ENCODE measurements at regions not wholly inside any gene's neighbourhood (a gene's known extent, or its start where the extent isn't known, plus 50 kb on each side); places are given as distances from the start of the nearest gene placed in this dataset.

- no peaks in the 10 kb centered on the region for H3K4me1 ChIP-seq (ENCODE audit: control insufficient read depth, insufficient read depth, low read length)
- H3K9me3 ChIP-seq (ENCODE audit: control insufficient read depth, low read length), result no peaks in the 10 kb centered on the region
- H3K36me3 ChIP-seq (ENCODE audit: control insufficient read depth, insufficient read depth, low read length, severe bottlenecking), result no peaks in the 10 kb centered on the region
- no peak overlapping the region for H3K4me3 ChIP-seq (ENCODE audit: low read length)
- H3K27me3 ChIP-seq (replicated peaks; ENCODE audit: control insufficient read depth, insufficient read depth, low read length), result peaks cover 63% of the 10 kb centered on the region
- no peak for DNase-seq (ENCODE audit: low read depth)
- no peak overlapping the region for H3K9ac ChIP-seq (ENCODE audit: low read length)
These were observed 124.7 kb upstream of the GATA6 start for GRCh38 chr18:22044474-22045220.

GRCh38 chr18:22045221-22045918, 124.0 kb upstream of the GATA6 start:
- H3K4me3 ChIP-seq (ENCODE audit: low read length), result no peak overlapping the region

DNA sequence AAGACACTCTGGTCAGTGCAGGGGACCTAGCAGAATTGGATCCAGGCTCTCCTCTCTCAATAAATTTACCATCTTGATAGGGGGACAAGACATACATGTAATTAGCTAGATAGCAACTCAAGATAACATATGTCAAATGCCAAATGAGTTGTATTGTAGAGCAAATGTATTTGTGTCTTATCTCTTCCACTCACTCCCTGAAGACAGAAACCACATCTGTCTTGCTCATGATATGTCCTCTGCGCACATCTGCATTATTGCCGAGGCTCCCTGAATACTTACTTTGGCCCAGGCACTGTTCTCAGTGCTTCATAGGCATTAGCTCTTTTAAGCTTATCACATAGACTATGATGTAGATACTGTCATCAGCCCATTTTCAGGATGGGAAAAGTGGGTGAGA, 122.9 kb upstream of the GATA6 start:
- Histone ChIP-seq H3K36me3 (ENCODE audit: control insufficient read depth, insufficient read depth, low read length, severe bottlenecking) (no peaks in the 10 kb centered on the region), H3K9me3 (ENCODE audit: control insufficient read depth, low read length) (no peaks in the 10 kb centered on the region), H3K9ac (ENCODE audit: low read length) (no peak overlapping the region), H3K4me3 (ENCODE audit: low read length) (no peak overlapping the region), H3K4me1 (ENCODE audit: control insufficient read depth, insufficient read depth, low read length) (no peaks in the 10 kb centered on the region), H3K27me3 (replicated peaks; ENCODE audit: control insufficient read depth, insufficient read depth, low read length) (peaks cover 53% of the 10 kb centered on the region)
- DNase-seq (ENCODE audit: low read depth), result no peak

More at GRCh38 chr18:22045221-22045918, 124.0 kb upstream of the GATA6 start:
- DNase-seq (ENCODE audit: low read depth), result no peak
- no peaks in the 10 kb centered on the region for H3K9me3 ChIP-seq (ENCODE audit: control insufficient read depth, low read length)
- H3K9ac ChIP-seq (ENCODE audit: low read length), result no peak overlapping the region
- no peaks in the 10 kb centered on the region for H3K36me3 ChIP-seq (ENCODE audit: control insufficient read depth, insufficient read depth, low read length, severe bottlenecking)
- no peaks in the 10 kb centered on the region for H3K4me1 ChIP-seq (ENCODE audit: control insufficient read depth, insufficient read depth, low read length)
- H3K27me3 ChIP-seq (replicated peaks; ENCODE audit: control insufficient read depth, insufficient read depth, low read length), result peaks cover 60% of the 10 kb centered on the region

GRCh38 chr18:22047485-22047884, 121.9 kb upstream of the GATA6 start:
- H3K4me3 ChIP-seq (ENCODE audit: low read length), result no peak overlapping the region
- H3K4me1 ChIP-seq (ENCODE audit: control insufficient read depth, insufficient read depth, low read length), result no peaks in the 10 kb centered on the region
- H3K9ac ChIP-seq (ENCODE audit: low read length), result no peak overlapping the region
- DNase-seq (ENCODE audit: low read depth), result no peak
- H3K27me3 ChIP-seq (replicated peaks; ENCODE audit: control insufficient read depth, insufficient read depth, low read length), result peaks cover 48% of the 10 kb centered on the region
- no peaks in the 10 kb centered on the region for H3K9me3 ChIP-seq (ENCODE audit: control insufficient read depth, low read length)
- no peaks in the 10 kb centered on the region for H3K36me3 ChIP-seq (ENCODE audit: control insufficient read depth, insufficient read depth, low read length, severe bottlenecking)

DNA sequence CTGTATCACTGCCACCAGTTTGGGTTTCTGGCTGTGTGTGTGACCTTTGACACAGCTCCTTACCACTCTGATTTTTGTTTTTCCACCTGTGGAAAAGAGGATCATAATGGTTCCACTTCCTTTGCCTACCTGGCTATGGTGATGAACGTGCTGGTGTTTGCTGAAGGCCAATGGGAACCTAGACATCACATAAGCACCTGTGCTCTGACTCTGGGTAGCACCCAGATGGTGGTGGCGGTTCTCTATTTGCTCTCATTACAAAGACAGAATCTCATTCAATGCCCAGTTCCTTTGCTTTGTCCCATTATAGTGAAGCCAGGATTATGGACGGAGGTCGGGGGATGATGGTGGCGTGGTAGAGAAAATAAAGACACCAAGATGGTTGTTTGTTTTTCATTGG, 121.2 kb upstream of the GATA6 start:
- H3K4me1 ChIP-seq (ENCODE audit: control insufficient read depth, insufficient read depth, low read length), result no peaks in the 10 kb centered on the region
- H3K9ac ChIP-seq (ENCODE audit: low read length), result no peak overlapping the region
- no peaks in the 10 kb centered on the region for H3K36me3 ChIP-seq (ENCODE audit: control insufficient read depth, insufficient read depth, low read length, severe bottlenecking)
- no peaks in the 10 kb centered on the region for H3K9me3 ChIP-seq (ENCODE audit: control insufficient read depth, low read length)
- no peak for DNase-seq (ENCODE audit: low read depth)
- no peak overlapping the region for H3K4me3 ChIP-seq (ENCODE audit: low read length)
- H3K27me3 ChIP-seq (replicated peaks; ENCODE audit: control insufficient read depth, insufficient read depth, low read length), result peaks cover 48% of the 10 kb centered on the region

GRCh38 chr18:22048932-22049615, 120.3 kb upstream of the GATA6 start:
- no peaks in the 10 kb centered on the region for H3K36me3 ChIP-seq (ENCODE audit: control insufficient read depth, insufficient read depth, low read length, severe bottlenecking)
- no peaks in the 10 kb centered on the region for H3K4me1 ChIP-seq (ENCODE audit: control insufficient read depth, insufficient read depth, low read length)
- peaks cover 5% of the 10 kb centered on the region for H3K9me3 ChIP-seq (ENCODE audit: control insufficient read depth, low read length)
- H3K4me3 ChIP-seq (ENCODE audit: low read length), result no peak overlapping the region
- no peak overlapping the region for H3K9ac ChIP-seq (ENCODE audit: low read length)
- DNase-seq (ENCODE audit: low read depth), result no peak
- peaks cover 43% of the 10 kb centered on the region for H3K27me3 ChIP-seq (replicated peaks; ENCODE audit: control insufficient read depth, insufficient read depth, low read length)

GRCh38 chr18:22052405-22053105, 116.8 kb upstream of the GATA6 start:
- H3K27me3 ChIP-seq (replicated peaks; ENCODE audit: control insufficient read depth, insufficient read depth, low read length), result peaks cover 19% of the 10 kb centered on the region
- H3K36me3 ChIP-seq (ENCODE audit: control insufficient read depth, insufficient read depth, low read length, severe bottlenecking), result no peaks in the 10 kb centered on the region
- H3K4me3 ChIP-seq (ENCODE audit: low read length), result no peak overlapping the region
- peaks cover 17% of the 10 kb centered on the region for H3K9me3 ChIP-seq (ENCODE audit: control insufficient read depth, low read length)
- no peak overlapping the region for H3K9ac ChIP-seq (ENCODE audit: low read length)
- no peak for DNase-seq (ENCODE audit: low read depth)
- no peaks in the 10 kb centered on the region for H3K4me1 ChIP-seq (ENCODE audit: control insufficient read depth, insufficient read depth, low read length)

- Histone ChIP-seq H3K27me3 (replicated peaks; ENCODE audit: control insufficient read depth, insufficient read depth, low read length) (peaks cover 6% of the 10 kb centered on the region), H3K4me1 (ENCODE audit: control insufficient read depth, insufficient read depth, low read length) (no peaks in the 10 kb centered on the region), H3K9ac (ENCODE audit: low read length) (no peak overlapping the region), H3K36me3 (ENCODE audit: control insufficient read depth, insufficient read depth, low read length, severe bottlenecking) (no peaks in the 10 kb centered on the region), H3K9me3 (ENCODE audit: control insufficient read depth, low read length) (peaks cover 17% of the 10 kb centered on the region), H3K4me3 (ENCODE audit: low read length) (no peak overlapping the region)
- no peak for DNase-seq (ENCODE audit: low read depth)
These were observed 113.7 kb upstream of the GATA6 start for GRCh38 chr18:22055466-22056238.

DNA sequence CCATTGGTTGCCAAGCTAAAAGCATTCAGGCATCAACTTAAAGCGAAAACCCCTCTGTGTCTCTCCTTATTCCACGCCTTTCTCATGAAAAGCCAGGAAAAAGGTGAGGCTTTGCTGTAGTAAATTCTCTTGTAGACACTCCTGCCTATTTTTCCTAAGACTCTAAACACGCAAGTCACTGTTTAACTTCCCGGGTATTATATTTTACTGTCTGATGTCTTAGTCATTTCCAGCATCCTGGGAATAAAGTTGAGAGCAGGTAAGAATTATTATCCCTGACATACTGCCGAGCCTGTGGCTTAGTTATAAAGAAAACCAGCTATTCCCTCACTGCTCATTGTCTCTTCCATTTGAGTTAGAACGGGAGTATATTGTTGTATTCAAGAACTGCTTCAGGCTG, 112.4 kb upstream of the GATA6 start:
- Histone ChIP-seq H3K4me3 (ENCODE audit: low read length) (no peak overlapping the region), H3K9me3 (ENCODE audit: control insufficient read depth, low read length) (peaks cover 17% of the 10 kb centered on the region), H3K36me3 (ENCODE audit: control insufficient read depth, insufficient read depth, low read length, severe bottlenecking) (no peaks in the 10 kb centered on the region), H3K27me3 (replicated peaks; ENCODE audit: control insufficient read depth, insufficient read depth, low read length) (peaks cover 6% of the 10 kb centered on the region), H3K4me1 (ENCODE audit: control insufficient read depth, insufficient read depth, low read length) (no peaks in the 10 kb centered on the region), H3K9ac (ENCODE audit: low read length) (no peak overlapping the region)
- no peak for DNase-seq (ENCODE audit: low read depth)

DNA sequence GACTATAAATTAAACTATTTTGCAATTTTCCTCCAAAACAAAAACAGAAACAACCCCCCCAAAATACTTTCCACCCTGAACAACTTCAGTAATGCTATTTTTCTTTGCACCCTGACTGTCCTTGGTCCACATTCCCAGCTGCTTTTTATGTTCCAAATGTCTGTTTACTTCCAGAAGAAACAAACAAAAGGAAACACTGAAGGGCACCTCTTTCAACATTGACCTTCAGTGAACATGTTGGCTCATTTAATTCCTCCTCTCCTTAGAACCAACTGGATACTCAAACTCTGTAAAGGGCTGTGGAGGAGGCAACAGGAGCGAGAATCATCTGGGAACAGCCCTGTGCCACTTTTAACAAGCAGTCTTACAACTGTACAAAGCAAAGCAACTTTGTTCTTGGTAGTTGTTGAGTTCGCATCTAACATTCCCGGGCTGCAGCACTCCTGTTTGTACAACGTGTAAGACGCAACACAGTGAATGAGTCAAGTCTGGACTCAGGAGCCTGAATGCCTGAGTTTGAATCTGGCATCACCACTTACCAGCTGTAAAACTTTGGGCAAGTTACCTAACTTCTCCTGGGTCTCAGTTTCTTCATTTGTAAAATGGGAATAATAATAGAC, 111.4 kb upstream of the GATA6 start:
- DNase-seq (ENCODE audit: low read depth), result no peak
- Histone ChIP-seq H3K36me3 (ENCODE audit: control insufficient read depth, insufficient read depth, low read length, severe bottlenecking) (no peaks in the 10 kb centered on the region), H3K9me3 (ENCODE audit: control insufficient read depth, low read length) (peaks cover 17% of the 10 kb centered on the region), H3K27me3 (replicated peaks; ENCODE audit: control insufficient read depth, insufficient read depth, low read length) (peaks cover 6% of the 10 kb centered on the region), H3K9ac (ENCODE audit: low read length) (no peak overlapping the region), H3K4me3 (ENCODE audit: low read length) (no peak overlapping the region), H3K4me1 (ENCODE audit: control insufficient read depth, insufficient read depth, low read length) (no peaks in the 10 kb centered on the region)

Measured in adipocyte (in vitro differentiated cells).